KOPT-K1 (cell line): ENCODE measurements at regions not wholly inside any gene's neighbourhood (a gene's known extent, or its start where the extent isn't known, plus 50 kb on each side); places are given as distances from the start of the nearest gene placed in this dataset.
"Not testable (repeated sequence)": the region's sequence is repeated elsewhere in the genome, so short reads cannot be mapped to it uniquely, and the experiment has no call there.

ENCODE experiments used
- H3K27ac ChIP-seq: fragments of 200-600 bp; sonication (generic); 2 replicates; pipeline ENCODE4 v1.5.1; 2016; ENCODE audit warnings: antibody characterized with exemption, mild to moderate bottlenecking, low read depth, low read length; ENCODE audit not compliant: poor library complexity, severe bottlenecking
- H3K36me3 ChIP-seq: fragments of 200-600 bp; sonication (generic); 2 replicates; pipeline ENCODE4 v1.5.1; 2017; ENCODE audit warnings: antibody characterized with exemption, mild to moderate bottlenecking, low read length, moderate library complexity; ENCODE audit not compliant: insufficient read depth
- H3K9me3 ChIP-seq: fragments of 200-600 bp; sonication (generic); 2 replicates; pipeline ENCODE4 v1.5.1; 2017; ENCODE audit warnings: antibody characterized with exemption, low read length, mild to moderate bottlenecking; ENCODE audit not compliant: insufficient read depth, poor library complexity, severe bottlenecking

DNA sequence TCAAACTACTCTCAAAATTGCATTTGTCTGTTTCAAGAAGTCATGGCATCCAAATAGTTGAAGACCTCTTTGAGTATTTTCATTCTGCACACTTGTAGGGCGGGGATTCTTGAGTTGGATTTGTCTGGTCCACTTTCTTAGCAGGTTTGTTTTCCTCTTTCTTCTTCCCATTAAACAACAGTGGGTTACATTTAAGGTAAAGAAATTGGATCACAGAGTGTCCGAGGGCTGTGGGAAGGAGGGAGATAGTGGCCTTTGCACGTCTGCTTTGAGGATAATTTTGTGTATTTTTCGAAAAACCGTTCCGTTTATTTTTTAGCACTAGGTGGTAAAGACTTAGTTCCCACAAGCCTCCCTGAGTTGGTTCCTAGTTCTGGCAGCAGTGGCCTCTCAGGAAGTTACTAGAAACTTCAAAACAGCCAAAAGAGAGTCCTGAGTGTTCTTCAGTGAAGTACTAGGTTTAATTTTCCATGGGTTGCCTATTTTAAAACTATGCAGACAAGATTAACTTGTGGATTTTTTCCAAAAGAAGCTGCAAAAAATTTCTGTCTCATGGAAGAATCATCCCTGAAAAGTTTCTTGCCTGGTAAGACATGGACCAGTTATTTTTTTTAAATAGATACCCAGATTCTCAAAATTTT, 107.9 kb downstream of the CDC42EP3 start:
- Histone ChIP-seq H3K9me3 (no peaks in the 10 kb centered on the region), H3K36me3 (no peaks in the 10 kb centered on the region), H3K27ac (no peak overlapping the region)

- H3K27ac ChIP-seq, result no peak overlapping the region
- H3K9me3 ChIP-seq, result no peaks in the 10 kb centered on the region
- no peaks in the 10 kb centered on the region for H3K36me3 ChIP-seq
Measured at GRCh38 chr2:37564356-37564755, 107.1 kb downstream of the CDC42EP3 start.

- Histone ChIP-seq H3K9me3 (no peaks in the 10 kb centered on the region), H3K36me3 (no peaks in the 10 kb centered on the region), H3K27ac (no peak overlapping the region)
Measured at GRCh38 chr2:37566517-37566981, 104.9 kb downstream of the CDC42EP3 start.

DNA sequence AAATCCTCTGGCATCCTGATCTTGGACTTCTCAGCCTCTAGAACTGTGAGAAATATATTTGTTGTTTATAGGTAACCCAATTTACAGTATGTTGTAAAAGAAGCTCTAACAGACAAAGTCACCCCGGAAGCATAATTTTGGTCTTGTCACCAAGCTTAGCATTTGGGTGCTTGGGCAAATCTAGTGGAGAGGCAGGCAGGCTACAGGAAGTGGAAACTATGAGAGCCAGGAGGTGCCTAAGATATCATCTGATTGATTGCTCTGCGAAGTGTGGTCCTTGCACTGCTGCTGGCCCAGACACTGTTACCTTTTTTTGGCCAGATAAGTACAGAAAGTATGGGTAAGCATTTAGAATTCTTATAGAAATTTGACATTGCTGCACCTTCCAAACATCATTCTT, 102.9 kb downstream of the CDC42EP3 start:
- Histone ChIP-seq H3K27ac (no peak overlapping the region), H3K9me3 (no peaks in the 10 kb centered on the region)

DNA sequence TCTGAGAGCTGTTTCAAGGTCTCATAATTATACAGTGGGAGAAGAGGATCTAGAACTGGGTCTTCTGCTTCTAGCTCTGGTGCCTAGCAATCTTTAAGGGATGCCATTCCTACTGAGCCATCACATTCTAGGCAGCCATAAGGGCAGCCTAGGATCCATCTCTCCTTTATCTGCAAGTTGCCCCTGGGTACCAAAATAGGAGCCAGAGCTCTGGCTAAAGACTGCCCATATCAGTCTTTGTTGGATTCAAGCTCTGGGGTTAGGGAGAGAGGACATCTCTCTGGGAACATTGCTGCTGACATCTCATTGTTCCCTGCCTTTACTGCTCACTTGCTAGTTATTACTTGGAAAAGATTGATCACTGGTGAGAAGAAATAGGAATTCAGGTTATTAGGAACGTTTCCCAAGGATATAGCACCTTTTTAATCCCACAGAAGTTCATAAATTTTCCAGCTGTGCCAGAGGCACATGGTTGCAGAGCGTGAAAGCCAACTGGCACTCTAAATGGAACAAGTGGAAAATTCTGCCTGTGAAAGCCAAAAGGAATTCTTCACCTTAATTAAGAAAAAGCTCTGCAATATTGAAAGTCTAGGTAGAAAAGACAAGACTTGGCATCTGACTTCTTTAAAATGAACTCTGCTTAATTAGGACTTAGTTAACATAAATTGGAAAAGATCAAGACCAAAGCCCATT, 102.2 kb downstream of the CDC42EP3 start:
- Histone ChIP-seq H3K27ac (no peak overlapping the region), H3K36me3 (no peaks in the 10 kb centered on the region), H3K9me3 (no peaks in the 10 kb centered on the region)

More for the DNA sequence above, 102.9 kb downstream of the CDC42EP3 start:
- H3K36me3 ChIP-seq, result no peaks in the 10 kb centered on the region

DNA sequence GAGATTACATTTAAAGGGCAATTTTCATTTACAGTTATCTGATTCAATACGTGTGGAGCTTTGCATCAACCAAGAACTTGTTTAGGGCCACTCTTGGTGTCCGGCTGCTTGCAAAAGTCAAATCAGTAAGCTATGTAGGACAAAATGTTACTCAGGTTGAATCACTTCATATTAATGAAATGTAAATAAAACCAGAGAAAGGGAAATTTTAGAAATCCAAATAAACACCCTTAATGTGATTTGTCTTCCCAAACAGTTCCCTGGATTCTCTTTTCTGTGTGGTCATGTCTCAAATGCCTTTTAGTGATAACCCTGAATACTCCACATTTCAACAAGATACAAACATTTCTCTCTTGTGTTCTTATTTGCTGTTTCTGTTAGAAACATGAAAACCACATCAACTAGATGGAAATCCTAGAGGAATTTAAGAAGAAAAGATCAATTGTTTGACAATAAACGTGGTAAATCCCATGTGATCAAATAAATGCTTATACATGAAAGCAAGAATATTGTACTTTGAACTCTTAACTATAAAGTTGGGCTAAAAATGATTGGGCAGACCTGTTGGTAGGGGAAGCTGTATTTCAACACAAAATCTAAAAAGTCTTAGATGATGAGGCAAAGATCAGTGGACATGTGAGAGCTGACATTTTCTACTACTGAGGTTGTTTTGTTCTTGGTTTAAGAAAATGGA, 101.3 kb downstream of the CDC42EP3 start:
- Histone ChIP-seq H3K36me3 (no peaks in the 10 kb centered on the region), H3K9me3 (no peaks in the 10 kb centered on the region), H3K27ac (no peak overlapping the region)

DNA sequence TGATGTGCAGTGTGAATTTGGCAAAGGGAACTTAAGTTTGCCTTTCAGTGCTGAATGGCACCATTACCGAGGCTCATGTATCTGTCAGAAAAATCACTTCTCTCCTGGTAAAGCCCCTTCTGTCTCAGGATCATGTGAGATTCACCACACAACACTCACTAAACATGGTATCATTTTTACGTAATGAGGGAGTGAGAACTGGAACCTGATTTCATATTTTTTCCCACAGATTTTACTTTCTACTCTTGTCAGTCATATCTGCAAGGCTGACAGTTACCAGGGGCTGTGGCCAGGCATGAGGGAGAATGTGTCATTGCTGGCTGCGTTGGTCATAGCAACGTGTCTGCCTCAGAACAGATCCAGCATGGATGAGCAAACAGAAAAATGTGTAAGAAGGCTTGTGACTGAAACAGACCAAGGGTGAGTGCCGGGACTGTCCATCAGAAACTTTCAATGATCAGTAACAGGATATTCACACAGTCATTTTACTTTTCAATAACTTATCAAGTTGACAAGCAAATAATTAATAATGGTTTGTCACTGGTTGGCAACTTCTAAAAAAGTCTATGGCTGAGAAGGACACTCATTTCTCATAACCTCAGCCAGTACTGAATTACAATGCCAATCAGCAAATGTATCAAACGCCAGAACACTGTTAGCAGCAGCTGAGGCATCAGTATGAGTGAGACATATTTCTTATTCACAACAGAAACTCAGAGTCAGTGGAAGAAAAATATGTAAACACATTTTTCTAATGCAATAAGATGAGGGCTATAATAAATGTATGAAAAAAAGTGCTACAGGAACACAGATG, 100.5 kb downstream of the CDC42EP3 start:
- H3K27ac ChIP-seq, result no peak overlapping the region

GRCh38 chr2:37571587-37572136, 99.8 kb downstream of the CDC42EP3 start:
- H3K9me3 ChIP-seq, result no peaks in the 10 kb centered on the region
- H3K36me3 ChIP-seq, result no peaks in the 10 kb centered on the region
- H3K27ac ChIP-seq, result no peak overlapping the region

More for the DNA sequence above, 100.5 kb downstream of the CDC42EP3 start:
- Histone ChIP-seq H3K36me3 (no peaks in the 10 kb centered on the region), H3K9me3 (no peaks in the 10 kb centered on the region)

DNA sequence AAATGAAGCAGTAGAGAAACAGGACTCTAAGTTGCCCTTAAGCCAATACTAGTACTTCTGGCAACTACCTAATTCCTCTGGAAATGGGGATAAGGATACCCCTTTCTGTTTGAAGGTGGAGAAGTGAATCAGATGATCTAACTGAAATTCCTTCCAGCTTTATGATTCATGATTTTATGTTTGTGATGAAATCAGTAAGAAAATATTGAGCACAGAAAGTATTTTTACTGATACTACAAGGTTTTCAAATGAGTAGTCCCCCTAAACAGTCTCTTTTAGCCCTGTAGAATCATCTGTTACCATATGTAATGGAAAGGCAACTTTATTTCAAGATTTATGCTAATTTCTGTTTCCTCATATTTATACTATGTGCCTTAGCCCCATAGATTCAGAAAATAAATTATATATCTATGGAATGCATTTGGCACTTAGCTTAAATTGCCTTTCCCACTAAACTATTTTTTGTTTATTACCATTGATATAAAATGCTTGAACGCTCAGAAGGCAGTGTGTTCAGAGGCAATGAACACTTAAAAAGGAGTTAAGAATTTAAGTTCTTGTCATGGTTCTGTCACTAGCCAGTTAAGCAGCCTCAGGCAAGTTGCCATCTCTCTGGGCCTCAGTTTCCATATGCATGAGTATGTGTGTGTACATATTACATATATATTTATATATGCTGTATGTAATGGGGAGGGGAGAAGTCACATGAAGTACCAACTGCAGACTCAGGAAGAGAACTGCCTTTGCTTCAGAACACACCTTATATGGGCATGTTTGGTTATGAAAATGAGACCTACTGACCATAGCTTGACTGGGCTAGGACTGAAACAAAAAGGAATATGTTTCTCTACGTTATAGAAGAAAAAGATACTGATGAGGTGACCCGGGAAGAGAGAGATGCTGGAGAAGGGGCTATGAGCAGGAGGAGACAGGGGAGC, 97.7 kb downstream of the CDC42EP3 start:
- no peaks in the 10 kb centered on the region for H3K9me3 ChIP-seq
- H3K36me3 ChIP-seq, result no peaks in the 10 kb centered on the region
- H3K27ac ChIP-seq, result no peak overlapping the region

DNA sequence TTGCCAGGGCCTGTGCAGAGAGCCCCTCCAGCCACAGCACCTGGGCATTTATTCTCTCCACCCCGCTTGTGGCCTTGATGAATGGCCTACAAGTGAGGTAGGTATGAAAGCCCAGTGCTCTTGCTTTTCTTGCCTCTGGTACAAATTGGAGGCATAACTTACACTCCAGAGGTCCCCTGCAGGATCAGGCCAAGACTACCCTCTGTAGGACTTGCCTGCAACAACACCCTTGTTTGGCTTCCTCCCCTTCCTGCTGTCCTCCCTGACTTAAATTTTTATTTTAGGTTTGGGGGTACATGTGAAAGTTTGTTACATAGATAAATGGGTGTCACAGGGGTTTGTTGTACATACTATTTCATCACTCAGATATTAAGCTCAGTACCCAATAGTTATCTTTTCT, 95.7 kb downstream of the CDC42EP3 start:
- Histone ChIP-seq H3K36me3 (no peaks in the 10 kb centered on the region), H3K9me3 (no peaks in the 10 kb centered on the region), H3K27ac (no peak overlapping the region)

GRCh38 chr2:37576194-37576593, 95.2 kb downstream of the CDC42EP3 start:
- H3K27ac ChIP-seq, H3K9me3 ChIP-seq: not testable (repeated sequence)

DNA sequence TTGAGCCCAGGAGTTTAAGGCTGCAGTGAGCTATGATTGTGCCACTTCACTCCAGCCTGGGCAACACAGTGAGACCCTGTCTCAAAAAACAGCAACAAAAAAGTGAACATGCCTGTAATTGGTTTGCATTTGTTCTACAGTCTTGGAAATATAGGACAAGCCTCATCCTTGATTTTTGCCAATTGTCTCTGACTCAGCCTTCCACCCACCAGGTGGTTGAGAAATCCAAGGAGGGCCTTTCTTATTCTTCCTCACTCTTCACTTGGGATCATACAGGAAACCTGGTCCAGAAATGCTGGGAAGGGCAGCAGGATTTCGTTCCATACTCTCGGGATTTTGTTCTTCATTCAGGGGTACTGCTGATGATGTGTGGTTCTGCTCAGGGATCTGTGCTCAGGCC, 94.6 kb downstream of the CDC42EP3 start:
- no peak overlapping the region for H3K27ac ChIP-seq
- H3K9me3 ChIP-seq, result no peaks in the 10 kb centered on the region
- no peaks in the 10 kb centered on the region for H3K36me3 ChIP-seq

More at GRCh38 chr2:37576194-37576593, 95.2 kb downstream of the CDC42EP3 start:
- not testable (repeated sequence) for H3K36me3 ChIP-seq

DNA sequence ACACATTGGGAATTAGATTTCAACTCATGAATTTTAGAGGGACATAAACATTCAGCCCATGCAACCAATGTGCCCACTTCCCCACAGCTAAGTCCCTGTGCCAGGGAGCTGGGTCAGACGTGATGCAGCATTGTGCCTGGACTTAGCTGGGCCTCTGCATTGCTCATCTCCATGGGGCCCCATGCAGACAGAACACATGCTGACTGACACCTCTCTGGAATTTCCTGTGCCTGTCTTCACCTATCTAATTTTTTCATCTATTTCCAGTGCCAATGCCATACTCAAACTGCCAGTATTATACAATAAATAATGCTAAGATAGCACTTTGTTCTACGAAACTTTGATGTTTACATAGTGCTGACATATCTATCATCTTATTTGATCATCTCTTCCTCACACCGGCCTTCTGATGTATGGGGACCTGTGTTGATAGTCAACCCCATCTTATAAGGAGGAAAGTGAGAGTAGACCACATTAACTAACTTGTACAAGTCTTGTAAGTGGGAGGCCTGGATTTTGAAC, 92.2 kb downstream of the CDC42EP3 start:
- Histone ChIP-seq H3K27ac (no peak overlapping the region), H3K9me3 (no peaks in the 10 kb centered on the region), H3K36me3 (no peaks in the 10 kb centered on the region)

DNA sequence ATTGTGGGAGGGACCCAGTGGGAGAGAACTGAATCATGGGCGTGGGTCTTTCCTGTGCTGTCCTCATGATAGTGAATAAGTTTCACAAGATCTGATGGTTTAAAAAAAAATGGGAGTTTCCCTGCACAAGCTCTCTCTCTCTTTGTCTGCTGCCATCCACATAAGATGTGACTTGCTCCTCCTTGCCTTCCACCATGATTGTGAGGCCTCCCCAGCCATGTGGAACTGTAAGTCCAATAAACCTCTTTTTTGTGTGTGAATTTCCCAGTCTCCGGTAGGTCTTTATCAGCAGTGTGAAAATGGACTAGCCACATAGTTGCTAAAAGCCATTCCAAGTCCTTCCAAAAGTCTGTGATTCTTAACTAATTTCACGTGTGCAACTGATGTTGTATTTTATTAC, 91.5 kb downstream of the CDC42EP3 start:
- not testable (repeated sequence) for H3K9me3 ChIP-seq, H3K27ac ChIP-seq, H3K36me3 ChIP-seq
